IMR-90 (cell line): ENCODE measurements at regions not wholly inside any gene's neighbourhood (a gene's known extent, or its start where the extent isn't known, plus 50 kb on each side); places are given as distances from the start of the nearest gene placed in this dataset.

Experiments
- ATAC-seq: fragments of 200-7000 bp; cut with Tn5 transposase; 2 replicates; pipeline ENCODE4 v1.9.1; 2020; ENCODE audit warnings: low read depth, mild to moderate bottlenecking, moderate library complexity
- BruUV-seq: library from RNA; stranded (reverse); fragments of 400-500 nt; replicated peaks from 2 replicates; lab custom pipeline; 2021; lab: Mats Ljungman, UMichigan
- CTCF ChIA-PET: fragments of 300-600 bp; formaldehyde crosslinking; extraction: SDS; loops from one replicate; lab custom pipeline; 2021; ENCODE audit warnings: antibody characterized with exemption; lab: Yijun Ruan, JAX
- POLR2A ChIA-PET: fragments of 300-600 bp; sonication (Branson Sonifier 250); formaldehyde crosslinking; loops from one replicate; lab custom pipeline; 2022; ENCODE audit warnings: antibody characterized with exemption; ENCODE audit not compliant: unreplicated experiment; lab: Charles Lee
- DNase-seq: peaks from one replicate; pipeline ENCODE4 v3.0.0; 2013
- H2AFZ ChIP-seq: replicated peaks from 2 replicates; pipeline ENCODE3; 2013; ENCODE audit warnings: low read length, mild to moderate bottlenecking; ENCODE audit not compliant: poor library complexity
- H2AK5ac ChIP-seq: 2 replicates; pipeline ENCODE4 v1.6.1; 2013; ENCODE audit warnings: low read depth, low read length, inconsistent platforms
- H2AK9ac ChIP-seq: replicated peaks from 2 replicates; pipeline ENCODE3; 2013; ENCODE audit warnings: mild to moderate bottlenecking, low read depth, low read length, moderate library complexity; ENCODE audit not compliant: poor library complexity
- H2BK120ac ChIP-seq: 2 replicates; pipeline ENCODE4 v1.6.1; 2013; ENCODE audit warnings: low read depth, low read length, inconsistent platforms
- H2BK15ac ChIP-seq: 3 replicates; pipeline ENCODE4 v1.6.1; 2013; ENCODE audit warnings: low read depth, low read length, inconsistent platforms
- H2BK20ac ChIP-seq: 2 replicates; pipeline ENCODE4 v1.6.1; 2013; ENCODE audit warnings: low read depth, mild to moderate bottlenecking, inconsistent platforms, low read length, moderate library complexity
- H2BK5ac ChIP-seq: 2 replicates; pipeline ENCODE4 v1.6.1; 2013; ENCODE audit warnings: mild to moderate bottlenecking, low read depth, low read length, inconsistent platforms; ENCODE audit not compliant: poor library complexity, severe bottlenecking
- H3K14ac ChIP-seq: replicated peaks from 2 replicates; pipeline ENCODE4 v1.6.1; 2013; ENCODE audit warnings: low read depth, low read length, inconsistent platforms
- H3K18ac ChIP-seq: 2 replicates; pipeline ENCODE4 v1.6.1; 2013; ENCODE audit warnings: low read depth, low read length, control low read depth
- H3K23ac ChIP-seq: 2 replicates; pipeline ENCODE4 v1.6.1; 2013; ENCODE audit warnings: low read depth, low read length, inconsistent platforms
- H3K27ac ChIP-seq: 2 replicates; pipeline ENCODE4 v1.5.1; 2013; ENCODE audit warnings: mild to moderate bottlenecking, control low read depth, low read length; ENCODE audit not compliant: insufficient read depth
- H3K27me3 ChIP-seq: 2 replicates; pipeline ENCODE4 v1.6.1; 2013; ENCODE audit warnings: low read length; ENCODE audit not compliant: control insufficient read depth, insufficient read depth
- H3K36me3 ChIP-seq: 2 replicates; pipeline ENCODE4 v1.6.1; 2013; ENCODE audit warnings: low read length, mixed read lengths; ENCODE audit not compliant: control insufficient read depth, insufficient read depth
- H3K4ac ChIP-seq: 2 replicates; pipeline ENCODE4 v1.6.1; 2013; ENCODE audit warnings: low read depth, low read length, inconsistent platforms
- H3K4me1 ChIP-seq: 2 replicates; pipeline ENCODE4 v1.6.1; 2013; ENCODE audit warnings: low read length, mixed read lengths; ENCODE audit not compliant: control insufficient read depth, insufficient read depth
- H3K4me2 ChIP-seq: 2 replicates; pipeline ENCODE4 v1.6.1; 2013; ENCODE audit warnings: low read depth, mild to moderate bottlenecking, control low read depth, low read length, moderate library complexity
- H3K4me3 ChIP-seq: 2 replicates; pipeline ENCODE4 v1.5.1; 2013; ENCODE audit warnings: low read depth, mild to moderate bottlenecking, control low read depth, low read length, moderate library complexity; ENCODE audit not compliant: insufficient read depth
- H3K56ac ChIP-seq: 2 replicates; pipeline ENCODE4 v1.6.1; 2013; ENCODE audit warnings: low read length, inconsistent platforms; ENCODE audit not compliant: insufficient read depth; ENCODE audit errors: extremely low read depth
- H3K79me1 ChIP-seq, 2 experiments: 2 replicates each; pipeline ENCODE4 v1.6.1; 2013; ENCODE audit warnings: low read length in 2 of 2, inconsistent platforms in 1 of 2, low read depth in 1 of 2
- H3K9ac ChIP-seq: 2 replicates; pipeline ENCODE4 v1.6.1; 2013; ENCODE audit warnings: low read depth, low read length, control low read depth
- H3K9me1 ChIP-seq: 2 replicates; pipeline ENCODE4 v1.6.1; 2013; ENCODE audit warnings: low read length, inconsistent platforms; ENCODE audit not compliant: insufficient read depth
- H3K9me3 ChIP-seq: 2 replicates; pipeline ENCODE4 v1.6.1; 2013; ENCODE audit warnings: low read length; ENCODE audit not compliant: control insufficient read depth, insufficient read depth
- H4K20me1 ChIP-seq: 2 replicates; pipeline ENCODE4 v1.6.1; 2013; ENCODE audit warnings: low read length, inconsistent platforms; ENCODE audit not compliant: insufficient read depth
- H4K5ac ChIP-seq: 2 replicates; pipeline ENCODE4 v1.6.1; 2013; ENCODE audit warnings: mild to moderate bottlenecking, low read depth, low read length, control low read depth
- H4K8ac ChIP-seq, 2 experiments: 2 replicates each; pipeline ENCODE4 v1.6.1; 2013; ENCODE audit warnings: low read depth in 2 of 2, low read length in 2 of 2, control low read depth in 1 of 2, inconsistent platforms in 1 of 2
- H4K91ac ChIP-seq: 2 replicates; pipeline ENCODE4 v1.6.1; 2013; ENCODE audit warnings: low read depth, low read length, inconsistent platforms; ENCODE audit not compliant: insufficient read depth
- CEBPB ChIP-seq: IDR thresholded peaks from 2 replicates; pipeline ENCODE4 v1.6.1; 2012; ENCODE audit warnings: low read depth, low read length, improper control_type of control experiment
- RCOR1 ChIP-seq: IDR thresholded peaks from 2 replicates; pipeline ENCODE4 v1.6.1; 2012; ENCODE audit warnings: mild to moderate bottlenecking, low read length, improper control_type of control experiment; ENCODE audit not compliant: insufficient replicate concordance
- WGBS, 2 experiments: methylation state at CpG; one replicate each; pipeline versions ENCODE4 v1.1.5 to v1.1.7; 2013; ENCODE audit warnings: missing lambda C conversion rate in 2 of 2; ENCODE audit not compliant: insufficient read length in 1 of 2; ENCODE audit errors: extremely low coverage in 2 of 2; 5-methylcytosine and 5-hydroxymethylcytosine counted together
- dilution Hi-C: fragments of 300-500 bp; cut with HindIII; formaldehyde crosslinking; loops from one replicate; pipeline ENCODE4 v1.14.3; 2018; ENCODE audit warnings: low sequenced_read_pairs; ENCODE audit not compliant: unreplicated experiment
- in situ Hi-C: fragments of 300-500 bp; cut with MboI; formaldehyde crosslinking; loops from 3 replicates; pipeline ENCODE4 v1.14.3; 2019; ENCODE audit warnings: low sequenced_read_pairs, inconsistent platforms, mixed read lengths
- intact Hi-C: fragments of 100-400 bp; cut with micrococcal nuclease; formaldehyde crosslinking; loops from 2 replicates; pipeline ENCODE4 v1.10.0; 2022

DNA sequence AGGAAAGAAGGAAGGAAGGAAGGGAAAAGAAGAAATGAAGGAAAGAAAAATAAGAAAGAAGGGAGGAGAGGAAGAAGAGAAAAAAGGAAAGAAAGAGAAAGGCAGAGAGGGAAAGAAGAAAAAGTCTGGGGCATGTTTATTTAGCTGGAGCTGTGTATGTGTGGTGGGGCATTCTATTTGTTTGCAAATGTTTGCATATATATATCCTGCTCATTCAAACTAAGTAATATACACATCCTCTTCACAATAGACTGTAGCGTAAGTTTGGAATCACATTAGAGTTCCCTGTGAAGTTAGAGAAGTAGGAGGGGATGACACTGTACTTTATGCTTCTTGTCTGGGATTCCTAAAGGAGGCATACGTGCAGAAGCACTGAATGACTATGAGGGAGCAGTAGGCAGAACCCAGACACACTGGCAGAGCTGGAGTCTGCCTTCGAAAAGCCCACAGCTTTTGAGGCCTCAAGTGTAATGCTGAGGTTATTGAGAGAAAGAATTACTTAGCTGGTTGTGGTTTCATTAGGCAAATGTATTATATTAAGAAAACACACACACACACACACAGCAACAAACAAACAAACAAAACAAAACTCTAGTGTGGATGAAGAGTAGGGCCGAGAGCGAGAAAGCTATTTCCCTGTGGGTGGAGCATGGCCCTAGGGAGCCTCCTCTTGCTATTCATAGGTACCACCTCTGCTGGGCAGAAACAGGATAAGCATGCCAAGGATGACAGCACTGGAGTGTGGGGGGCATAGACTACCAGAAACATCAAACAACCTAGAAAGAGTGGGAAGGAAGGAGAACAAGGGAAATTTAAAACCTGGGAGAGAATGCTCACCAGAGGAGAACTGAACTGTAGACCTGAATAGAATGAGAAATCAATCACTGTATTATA is 905.1 kb upstream of the NXPH2 start:
- H3K4ac ChIP-seq = no peak overlapping the region
- no peak overlapping the region for H2AK5ac ChIP-seq
- H2BK15ac ChIP-seq = no peak overlapping the region
- H3K9me3 ChIP-seq = peaks cover 12% of the 10 kb centered on the region
- H2BK120ac ChIP-seq = no peak overlapping the region
- no peaks in the 10 kb centered on the region for H4K20me1 ChIP-seq
- H3K23ac ChIP-seq = no peak overlapping the region
- no peaks in the 10 kb centered on the region for H3K27me3 ChIP-seq
- in situ Hi-C loops = no loop called here
- no peak overlapping the region for H2AK9ac ChIP-seq
- BruUV-seq = no TSS peak
- intact Hi-C loops = no loop called here
- no peak overlapping the region for H3K4me2 ChIP-seq
- H3K18ac ChIP-seq = no peak overlapping the region
- no peak overlapping the region for H3K14ac ChIP-seq
- H2BK5ac ChIP-seq = no peak overlapping the region
- POLR2A ChIA-PET = no interaction called here
- no peak overlapping the region for H2AFZ ChIP-seq
- H2BK20ac ChIP-seq = no peak overlapping the region
- no peaks in the 10 kb centered on the region for H3K4me1 ChIP-seq
- no peak overlapping the region for H3K4me3 ChIP-seq
- no peaks in the 10 kb centered on the region for H3K79me1 ChIP-seq
- no peak overlapping the region for H4K91ac ChIP-seq
- no peak overlapping the region for H3K56ac ChIP-seq
- dilution Hi-C loops = no loop called here
- no peak for TF ChIP-seq CEBPB
- TF ChIP-seq RCOR1 = no peak
- no CpG with 5 or more reads among the region's 5 CpGs for WGBS, 2 experiments
- no peak overlapping the region for H4K5ac ChIP-seq
- DNase-seq = no peak
- CTCF ChIA-PET = no interaction called here
- ATAC-seq = no peak
- H4K8ac ChIP-seq = no peak overlapping the region
- no peak overlapping the region for H3K27ac ChIP-seq
- no peak overlapping the region for H3K9ac ChIP-seq
- no peaks in the 10 kb centered on the region for H3K36me3 ChIP-seq
- no peaks in the 10 kb centered on the region for H3K9me1 ChIP-seq
